Keratinocyte (primary cell): ENCODE measurements at regions not wholly inside any gene's neighbourhood (a gene's known extent, or its start where the extent isn't known, plus 50 kb on each side); places are given as distances from the start of the nearest gene placed in this dataset.

Source experiments
- EZH2 ChIP-seq: IDR thresholded peaks from one replicate; pipeline ENCODE4 v1.6.1; 2012; ENCODE audit warnings: inconsistent platforms, mild to moderate bottlenecking, low read length, moderate library complexity
- TF ChIP-seq, protein P1 (sequence below), 3 experiments: IDR thresholded peaks in 1 of 3; conservative IDR thresholded peaks in 1 of 3; optimal IDR thresholded peaks in 1 of 3; 2 replicates in 2 of 3; 3 replicates in 1 of 3; pipeline versions ENCODE3 to v1.5.1; 2011; ENCODE audit warnings: low read length in 3 of 3, mild to moderate bottlenecking in 3 of 3, moderate library complexity in 2 of 3, control low read depth in 1 of 3, inconsistent platforms in 1 of 3; ENCODE audit not compliant: insufficient read depth in 2 of 3; ENCODE audit errors: extremely low read depth in 1 of 3

DNA sequence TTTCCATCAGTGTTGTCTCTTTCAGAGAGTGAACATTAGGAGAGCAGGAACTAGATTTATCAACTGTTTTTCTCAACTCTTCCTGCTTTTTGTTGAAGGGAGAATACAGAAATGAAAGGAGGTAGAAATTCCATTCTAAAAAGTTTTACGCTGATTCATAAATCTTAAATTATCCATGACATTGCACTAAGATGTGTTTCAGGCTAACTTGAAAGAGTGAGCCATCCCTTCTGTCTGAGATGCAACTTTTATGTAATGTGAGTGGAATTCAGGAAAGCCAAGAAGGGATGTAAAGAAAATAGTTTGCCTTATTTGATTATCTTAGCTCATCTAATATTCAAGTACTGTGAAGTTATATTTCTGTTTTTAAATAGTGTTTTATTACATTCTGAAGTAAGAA, 349.5 kb upstream of the RGS6 start:
- TF ChIP-seq, protein P1, sequence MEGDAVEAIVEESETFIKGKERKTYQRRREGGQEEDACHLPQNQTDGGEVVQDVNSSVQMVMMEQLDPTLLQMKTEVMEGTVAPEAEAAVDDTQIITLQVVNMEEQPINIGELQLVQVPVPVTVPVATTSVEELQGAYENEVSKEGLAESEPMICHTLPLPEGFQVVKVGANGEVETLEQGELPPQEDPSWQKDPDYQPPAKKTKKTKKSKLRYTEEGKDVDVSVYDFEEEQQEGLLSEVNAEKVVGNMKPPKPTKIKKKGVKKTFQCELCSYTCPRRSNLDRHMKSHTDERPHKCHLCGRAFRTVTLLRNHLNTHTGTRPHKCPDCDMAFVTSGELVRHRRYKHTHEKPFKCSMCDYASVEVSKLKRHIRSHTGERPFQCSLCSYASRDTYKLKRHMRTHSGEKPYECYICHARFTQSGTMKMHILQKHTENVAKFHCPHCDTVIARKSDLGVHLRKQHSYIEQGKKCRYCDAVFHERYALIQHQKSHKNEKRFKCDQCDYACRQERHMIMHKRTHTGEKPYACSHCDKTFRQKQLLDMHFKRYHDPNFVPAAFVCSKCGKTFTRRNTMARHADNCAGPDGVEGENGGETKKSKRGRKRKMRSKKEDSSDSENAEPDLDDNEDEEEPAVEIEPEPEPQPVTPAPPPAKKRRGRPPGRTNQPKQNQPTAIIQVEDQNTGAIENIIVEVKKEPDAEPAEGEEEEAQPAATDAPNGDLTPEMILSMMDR (optimal IDR thresholded peaks at IDR 0.05 in 1 of 3, IDR thresholded peaks at IDR 0.05 in 1 of 3, conservative IDR thresholded peaks at IDR 0.05 in 1 of 3; ENCODE audit: extremely low read depth in 1 of 3, insufficient read depth in 2 of 3, low read length in 3 of 3) = no peak
- TF ChIP-seq EZH2 = no peak
